ENCODE measurements at regions not wholly inside any gene's neighbourhood (a gene's known extent, or its start where the extent isn't known, plus 50 kb on each side); places are given as distances from the start of the nearest gene placed in this dataset.

- Mint-ChIP-seq H3K27me3 (ENCODE audit: low read depth) (no peaks in the 10 kb centered on the region; the same call in 1 of the 2 replicates), H3K27ac (no peak overlapping the region), H3K4me1 (no peaks in the 10 kb centered on the region), H3K4me3 (no peak overlapping the region), H3K9me3 (peaks cover 25 to 27% of the 10 kb centered on the region in 2 experiments), H3K36me3 (ENCODE audit: insufficient read depth in 1 of 3, low read depth in 3 of 3) (peaks cover 11 to 20% (median 12%) of the 10 kb centered on the region in 3 experiments)
- no peak overlapping the region for H3T11ph ChIP-seq (ENCODE audit: low read length)
- H3K4me1 ChIP-seq (ENCODE audit: insufficient read depth, low read length): no peaks in the 10 kb centered on the region
- no peak overlapping the region for H2AK5ac ChIP-seq (ENCODE audit: insufficient read length, low read length)
- H3K14ac ChIP-seq (ENCODE audit: insufficient read depth, low read length): no peak overlapping the region
- H2BK5ac ChIP-seq (ENCODE audit: insufficient read length, low read length): no peak overlapping the region
- no peak overlapping the region for H2BK15ac ChIP-seq (ENCODE audit: low read depth, low read length)
- no peak overlapping the region for H2BK20ac ChIP-seq (ENCODE audit: low read depth, low read length, poor library complexity, severe bottlenecking)
- no peak overlapping the region for H3K4ac ChIP-seq (ENCODE audit: low read depth, low read length)
- H3K9me3 ChIP-seq (ENCODE audit: control insufficient read depth, low read depth, low read length): peaks cover 13% of the 10 kb centered on the region
- H3K27ac ChIP-seq (ENCODE audit: insufficient read length, low read depth, low read length): no peak overlapping the region
- no peaks in the 10 kb centered on the region for H3K79me2 ChIP-seq (ENCODE audit: insufficient read depth, low read length)
- no peak overlapping the region for H2AFZ ChIP-seq (ENCODE audit: low read length)
- no peak overlapping the region for H3K9ac ChIP-seq (ENCODE audit: extremely low read depth, insufficient read length, low read length)
- no peaks in the 10 kb centered on the region for H3K27me3 ChIP-seq (ENCODE audit: insufficient read depth, low read length)
- H3K23me2 ChIP-seq (ENCODE audit: insufficient read length, low read depth, low read length, poor library complexity, severe bottlenecking): no peaks in the 10 kb centered on the region
- no peak overlapping the region for H3K4me2 ChIP-seq (ENCODE audit: insufficient read depth, insufficient read length, low read length)
- no peak overlapping the region for H4K91ac ChIP-seq (ENCODE audit: insufficient read length, low read depth, low read length)
- no peak for TF ChIP-seq CTCF (conservative IDR thresholded peaks at IDR 0.05)
- H4K5ac ChIP-seq (ENCODE audit: insufficient read length, low read depth, low read length): no peak overlapping the region
- no peak overlapping the region for H3K23ac ChIP-seq (ENCODE audit: insufficient read length, low read depth, low read length)
- WGBS (ENCODE audit: extremely low coverage, insufficient read length, low lambda C conversion rate): no CpG with 5 or more reads among the region's 4 CpGs
- no peak for DNase-seq
- no peak overlapping the region for H2BK120ac ChIP-seq (ENCODE audit: low read depth, low read length, poor library complexity, severe bottlenecking)
- H2BK12ac ChIP-seq (ENCODE audit: insufficient read length, low read depth, low read length): no peak overlapping the region
- H3K56ac ChIP-seq (ENCODE audit: insufficient read length, low read depth, low read length): no peak overlapping the region
- no peak overlapping the region for H4K8ac ChIP-seq (replicated peaks; ENCODE audit: insufficient read length, low read depth, low read length)
- no peaks in the 10 kb centered on the region for H4K20me1 ChIP-seq (ENCODE audit: control insufficient read depth, insufficient read depth, insufficient read length)
- H3K79me1 ChIP-seq (ENCODE audit: insufficient read depth, low read depth, low read length, poor library complexity, severe bottlenecking): no peaks in the 10 kb centered on the region
- no peak overlapping the region for H3K18ac ChIP-seq (ENCODE audit: insufficient read length, low read depth, low read length)
Observed at GRCh38 chr13:76091076-76091475, 454.9 kb downstream of the LMO7 start.
